OCI-LY7 (cell line): ENCODE measurements at regions not wholly inside any gene's neighbourhood (a gene's known extent, or its start where the extent isn't known, plus 50 kb on each side); places are given as distances from the start of the nearest gene placed in this dataset.

Experiments
- CTCF ChIP-seq: fragments of 200-600 bp; sonication (generic); conservative IDR thresholded peaks from 2 replicates; pipeline ENCODE4 v1.5.1; 2014; ENCODE audit warnings: mild to moderate bottlenecking, antibody characterized with exemption, low read length, moderate library complexity, mixed read lengths
- EZH2phosphoT487 ChIP-seq: fragments of 200-600 bp; sonication (generic); IDR thresholded peaks from 2 replicates; pipeline ENCODE4 v1.6.1; 2018; ENCODE audit warnings: low read depth, borderline replicate concordance, mild to moderate bottlenecking, mixed run types, antibody characterized with exemption, low read length, moderate library complexity, mixed read lengths

- peak; percentile 94 for TF ChIP-seq CTCF
- TF ChIP-seq EZH2phosphoT487: no peak
Measured at GRCh38 chr21:17925000-17925610, 105.9 kb upstream of the C21orf91 start.
